Smooth muscle cell (in vitro differentiated cells): ENCODE measurements at regions not wholly inside any gene's neighbourhood (a gene's known extent, or its start where the extent isn't known, plus 50 kb on each side); places are given as distances from the start of the nearest gene placed in this dataset.

ENCODE experiments used
- DNase-seq: peaks from one replicate; lab custom pipeline; 2025; ENCODE audit not compliant: unreplicated experiment; lab: John Stamatoyannopoulos, UW
- H2AFZ ChIP-seq: fragments of 200-600 bp; sonication (generic); 2 replicates; pipeline ENCODE4 v1.6.0; 2016; ENCODE audit warnings: antibody characterized with exemption, low read depth, mild to moderate bottlenecking
- H3F3A ChIP-seq: fragments of 200-600 bp; sonication (generic); 2 replicates; pipeline ENCODE4 v1.6.0; 2017; ENCODE audit warnings: antibody characterized with exemption, low read depth
- H3K27ac ChIP-seq: fragments of 200-600 bp; sonication (generic); 2 replicates; pipeline ENCODE4 v1.5.1; 2016; ENCODE audit warnings: low read depth, mild to moderate bottlenecking
- H3K27me3 ChIP-seq: fragments of 200-600 bp; sonication (generic); 2 replicates; pipeline ENCODE4 v1.6.1; 2016; ENCODE audit warnings: low read depth, mild to moderate bottlenecking
- H3K36me3 ChIP-seq: fragments of 200-600 bp; sonication (generic); 2 replicates; pipeline ENCODE4 v1.5.1; 2016; ENCODE audit warnings: low read depth
- H3K4me1 ChIP-seq: fragments of 200-600 bp; sonication (generic); 2 replicates; pipeline ENCODE4 v1.5.1; 2016; ENCODE audit warnings: low read depth
- H3K4me2 ChIP-seq: fragments of 200-600 bp; sonication (generic); 2 replicates; pipeline ENCODE4 v1.6.0; 2016; ENCODE audit warnings: mild to moderate bottlenecking
- H3K4me3 ChIP-seq: fragments of 200-600 bp; sonication (generic); 2 replicates; pipeline ENCODE4 v1.5.1; 2016; ENCODE audit warnings: mild to moderate bottlenecking
- H3K79me2 ChIP-seq: fragments of 200-600 bp; sonication (generic); 2 replicates; pipeline ENCODE4 v1.6.0; 2016; ENCODE audit warnings: low read depth, mild to moderate bottlenecking
- H3K9ac ChIP-seq: fragments of 200-600 bp; sonication (generic); 2 replicates; pipeline ENCODE4 v1.6.0; 2016; ENCODE audit warnings: low read depth
- H3K9me3 ChIP-seq: fragments of 200-600 bp; sonication (generic); replicated peaks from 2 replicates; pipeline ENCODE4 v1.5.1; 2016; ENCODE audit warnings: low read depth
- H4K20me1 ChIP-seq: fragments of 200-600 bp; sonication (generic); 2 replicates; pipeline ENCODE4 v1.6.0; 2016; ENCODE audit warnings: low read depth
- CTCF ChIP-seq: fragments of 200-600 bp; sonication (generic); IDR thresholded peaks from 2 replicates; pipeline ENCODE4 v1.5.1; 2017; ENCODE audit warnings: borderline replicate concordance, mild to moderate bottlenecking, antibody characterized with exemption; ENCODE audit not compliant: insufficient read depth, poor library complexity, severe bottlenecking
- WGBS: methylation state at CpG from one replicate; pipeline ENCODE4 v1.1.7; 2016; ENCODE audit warnings: low lambda C conversion rate; 5-methylcytosine and 5-hydroxymethylcytosine counted together

GRCh38 chr2:220117025-220117424 is 489.6 kb downstream of the SLC4A3 start:
- Histone ChIP-seq H3K27ac (no peak overlapping the region), H3K4me3 (no peak overlapping the region), H3K79me2 (no peaks in the 10 kb centered on the region), H2AFZ (no peak overlapping the region), H4K20me1 (no peaks in the 10 kb centered on the region), H3K9ac (no peak overlapping the region), H3K4me2 (no peak overlapping the region), H3K36me3 (no peaks in the 10 kb centered on the region), H3K27me3 (no peaks in the 10 kb centered on the region), H3K4me1 (no peaks in the 10 kb centered on the region), H3K9me3 (no peaks in the 10 kb centered on the region), H3F3A (no peaks in the 10 kb centered on the region)
- WGBS = 68% methylated on average over 5 of the region's 5 CpGs
- TF ChIP-seq CTCF = no peak
- DNase-seq = no peak

DNA sequence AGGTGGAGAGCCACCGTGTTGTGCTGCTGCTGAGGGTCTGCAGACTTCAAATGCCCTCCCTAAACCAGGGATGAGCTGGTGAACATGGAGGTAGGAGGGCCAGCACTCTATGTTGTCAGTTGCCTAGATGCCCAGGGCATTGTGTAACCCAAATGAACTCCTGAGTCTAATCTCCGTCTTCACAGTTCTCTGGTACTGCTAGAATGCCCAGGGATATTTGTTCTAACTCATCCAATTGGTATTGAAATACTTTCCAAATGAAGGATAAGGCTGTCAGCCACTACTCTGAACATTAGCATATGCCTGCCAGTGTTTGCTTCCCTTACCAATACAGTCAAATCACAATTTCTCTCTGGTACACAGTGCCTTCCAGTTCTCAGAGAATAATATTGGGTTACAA is 492.6 kb downstream of the SLC4A3 start:
- H3K27me3 ChIP-seq = no peaks in the 10 kb centered on the region
- no peaks in the 10 kb centered on the region for H3K4me1 ChIP-seq
- TF ChIP-seq CTCF = no peak
- no peak overlapping the region for H3K9ac ChIP-seq
- no peaks in the 10 kb centered on the region for H4K20me1 ChIP-seq
- H3K27ac ChIP-seq = no peak overlapping the region
- WGBS = 78% methylated on average over 2 of the region's 2 CpGs
- H3K36me3 ChIP-seq = no peaks in the 10 kb centered on the region
- H3K9me3 ChIP-seq = no peaks in the 10 kb centered on the region
- DNase-seq = no peak
- no peak overlapping the region for H3K4me2 ChIP-seq
- H3K4me3 ChIP-seq = no peak overlapping the region
- no peaks in the 10 kb centered on the region for H3K79me2 ChIP-seq
- no peak overlapping the region for H2AFZ ChIP-seq
- H3F3A ChIP-seq = no peaks in the 10 kb centered on the region

- TF ChIP-seq CTCF = no peak
- H3K4me2 ChIP-seq = no peak overlapping the region
- H3K79me2 ChIP-seq = no peaks in the 10 kb centered on the region
- H3K4me3 ChIP-seq = no peak overlapping the region
- no peaks in the 10 kb centered on the region for H3K36me3 ChIP-seq
- H3F3A ChIP-seq = no peaks in the 10 kb centered on the region
- H2AFZ ChIP-seq = no peak overlapping the region
- 81% methylated on average over 2 of the region's 2 CpGs for WGBS
- DNase-seq = no peak
- no peaks in the 10 kb centered on the region for H3K27me3 ChIP-seq
- peaks cover 4% of the 10 kb centered on the region for H3K4me1 ChIP-seq
- H4K20me1 ChIP-seq = no peaks in the 10 kb centered on the region
- no peak overlapping the region for H3K9ac ChIP-seq
- H3K27ac ChIP-seq = no peak overlapping the region
- no peaks in the 10 kb centered on the region for H3K9me3 ChIP-seq
Observed at GRCh38 chr2:220123751-220124150, 496.3 kb downstream of the SLC4A3 start.

DNA sequence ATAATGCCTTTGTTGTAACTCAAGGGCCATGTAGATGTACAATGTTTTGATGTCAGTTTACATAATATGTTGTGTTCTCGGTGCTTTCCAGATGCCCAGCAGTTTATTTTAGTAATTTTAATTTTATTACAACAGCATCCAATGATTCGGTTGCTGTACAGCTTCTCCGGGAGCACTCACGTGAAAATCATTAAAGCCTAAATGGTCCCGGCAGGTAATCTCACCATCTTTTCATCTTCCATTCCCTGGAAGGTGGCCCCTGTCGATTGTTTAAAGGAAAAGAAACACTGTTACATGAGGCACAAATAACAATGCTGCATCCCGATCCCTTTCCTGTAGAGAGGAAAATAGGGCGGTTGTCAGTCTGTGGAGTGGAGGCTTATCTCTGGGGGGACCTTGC is 498.1 kb downstream of the SLC4A3 start:
- H3K9ac ChIP-seq = no peak overlapping the region
- no peaks in the 10 kb centered on the region for H3K9me3 ChIP-seq
- no peaks in the 10 kb centered on the region for H3K27me3 ChIP-seq
- H3K4me3 ChIP-seq = no peak overlapping the region
- no peak overlapping the region for H3K4me2 ChIP-seq
- no peaks in the 10 kb centered on the region for H3F3A ChIP-seq
- no peaks in the 10 kb centered on the region for H4K20me1 ChIP-seq
- TF ChIP-seq CTCF = no peak
- H3K4me1 ChIP-seq = peaks cover 4% of the 10 kb centered on the region
- no peak overlapping the region for H2AFZ ChIP-seq
- no peaks in the 10 kb centered on the region for H3K36me3 ChIP-seq
- no peaks in the 10 kb centered on the region for H3K79me2 ChIP-seq
- 90% methylated on average over 8 of the region's 8 CpGs for WGBS
- DNase-seq = no peak
- H3K27ac ChIP-seq = no peak overlapping the region
